H1 (cell line): ENCODE measurements at regions not wholly inside any gene's neighbourhood (a gene's known extent, or its start where the extent isn't known, plus 50 kb on each side); places are given as distances from the start of the nearest gene placed in this dataset.

Source experiments
- CTCF ChIA-PET: fragments of 300-600 bp; sonication (Branson Sonifier 250); formaldehyde crosslinking; loops from one replicate; lab custom pipeline; 2021; ENCODE audit not compliant: partially characterized antibody; lab: Charles Lee
- POLR2A ChIA-PET: fragments of 300-600 bp; sonication (Branson Sonifier 250); formaldehyde crosslinking; loops from one replicate; lab custom pipeline; 2021; ENCODE audit warnings: inconsistent platforms; ENCODE audit not compliant: partially characterized antibody; lab: Charles Lee
- DNase-seq, 2 experiments: peaks; one replicate each; pipeline versions ENCODE4 v3.0.0 to v3.0.0-alpha.2; 2010 to 2022; ENCODE audit warnings: low spot score in 2 of 2, low read depth in 1 of 2, mixed read lengths in 1 of 2
- FAIRE-seq: peaks from 2 replicates; lab custom pipeline; 2011; peaks lifted over from hg19 to GRCh38; lab: Jason Lieb, UNC
- H2AFZ ChIP-seq: 2 replicates; pipeline ENCODE4 v1.8.1; 2012; ENCODE audit warnings: low read length, inconsistent platforms
- H2AK5ac ChIP-seq: 2 replicates; pipeline ENCODE4 v1.6.1; 2013; ENCODE audit warnings: low read depth, low read length
- H2BK120ac ChIP-seq: replicated peaks from 2 replicates; pipeline ENCODE3; 2013; ENCODE audit warnings: low read depth, low read length, inconsistent platforms
- H2BK12ac ChIP-seq: 2 replicates; pipeline ENCODE4 v1.6.1; 2013; ENCODE audit warnings: low read depth, low read length
- H2BK15ac ChIP-seq: 2 replicates; pipeline ENCODE4 v1.6.1; 2013; ENCODE audit warnings: low read length
- H2BK20ac ChIP-seq: 2 replicates; pipeline ENCODE4 v1.6.1; 2013; ENCODE audit warnings: low read length
- H2BK5ac ChIP-seq: 2 replicates; pipeline ENCODE4 v1.6.1; 2013; ENCODE audit warnings: low read depth, low read length
- H3K14ac ChIP-seq: 2 replicates; pipeline ENCODE4 v1.6.1; 2013; ENCODE audit warnings: inconsistent platforms; ENCODE audit not compliant: insufficient read length
- H3K18ac ChIP-seq: 2 replicates; pipeline ENCODE4 v1.6.1; 2013; ENCODE audit warnings: low read length; ENCODE audit errors: extremely low read depth
- H3K23ac ChIP-seq: 2 replicates; pipeline ENCODE4 v1.6.1; 2013; ENCODE audit warnings: inconsistent platforms; ENCODE audit not compliant: insufficient read length
- H3K23me2 ChIP-seq: 2 replicates; pipeline ENCODE4 v1.6.1; 2013; ENCODE audit warnings: low read depth, low read length
- H3K27ac ChIP-seq: 2 replicates; pipeline ENCODE4 v1.6.1; 2011; ENCODE audit warnings: low read depth, low read length, inconsistent platforms
- H3K27me3 ChIP-seq, 4 experiments: replicated peaks in 1 of 4; 1 replicate in 1 of 4; 2 replicates in 3 of 4; pipeline versions ENCODE4 v1.6.1 to v1.8.1; 2011 to 2013; ENCODE audit warnings: low read length in 3 of 4, mild to moderate bottlenecking in 3 of 4, inconsistent platforms in 2 of 4, mixed read lengths in 2 of 4, moderate library complexity in 1 of 4; ENCODE audit not compliant: control insufficient read depth in 3 of 4, insufficient read depth in 3 of 4; ENCODE audit errors: extremely low read depth in 1 of 4
- H3K36me3 ChIP-seq, 4 experiments: 2 replicates each; pipeline versions ENCODE4 v1.6.1 to v1.8.1; 2011 to 2013; ENCODE audit warnings: mild to moderate bottlenecking in 4 of 4, low read length in 3 of 4, moderate library complexity in 2 of 4, control low read depth in 1 of 4, inconsistent platforms in 1 of 4; ENCODE audit not compliant: insufficient read depth in 4 of 4, control insufficient read depth in 2 of 4
- H3K4ac ChIP-seq: replicated peaks from 2 replicates; pipeline ENCODE3; 2013; ENCODE audit warnings: low read length, low read depth, mixed read lengths, inconsistent platforms; ENCODE audit not compliant: insufficient read length
- H3K4me1 ChIP-seq, 4 experiments: replicated peaks in 1 of 4; 1 replicate in 1 of 4; 2 replicates in 3 of 4; pipeline versions ENCODE4 v1.6.1 to v1.8.1; 2011 to 2013; ENCODE audit warnings: low read length in 3 of 4, inconsistent platforms in 2 of 4, mixed read lengths in 1 of 4; ENCODE audit not compliant: insufficient read depth in 4 of 4, control insufficient read depth in 3 of 4
- H3K4me2 ChIP-seq, 2 experiments: 2 replicates each; pipeline versions ENCODE4 v1.6.1 to v1.8.1; 2011 to 2013; ENCODE audit warnings: low read depth in 2 of 2, low read length in 2 of 2, control low read depth in 1 of 2, inconsistent platforms in 1 of 2, mild to moderate bottlenecking in 1 of 2; ENCODE audit not compliant: insufficient read depth in 1 of 2
- H3K4me3 ChIP-seq, 4 experiments: fragments of 200-600, 300-600 bp in 1 of 4; sonication (generic), shearing (Covaris generic), sonication (Bioruptor Twin) in 1 of 4; 2 replicates each; pipeline versions ENCODE4 v1.5.1 to v1.8.1; 2011 to 2016; ENCODE audit warnings: low read length in 4 of 4, low read depth in 3 of 4, control low read depth in 2 of 4, inconsistent platforms in 2 of 4, mild to moderate bottlenecking in 2 of 4, mixed read lengths in 1 of 4, moderate library complexity in 1 of 4; ENCODE audit not compliant: insufficient read depth in 2 of 4; ENCODE audit errors: extremely low read depth in 1 of 4
- H3K56ac ChIP-seq: replicated peaks from 2 replicates; pipeline ENCODE3; 2013; ENCODE audit warnings: low read depth, mild to moderate bottlenecking, mixed read lengths, low read length, inconsistent platforms; ENCODE audit not compliant: insufficient read length
- H3K79me1 ChIP-seq: 2 replicates; pipeline ENCODE4 v1.6.1; 2013; ENCODE audit warnings: low read depth, low read length, control low read depth
- H3K79me2 ChIP-seq, 2 experiments: 2 replicates each; pipeline versions ENCODE4 v1.6.1 to v1.8.1; 2012 to 2013; ENCODE audit warnings: low read length in 2 of 2, mild to moderate bottlenecking in 2 of 2, inconsistent platforms in 1 of 2; ENCODE audit not compliant: insufficient read depth in 2 of 2, control insufficient read depth in 1 of 2
- H3K9ac ChIP-seq, 4 experiments: replicated peaks in 1 of 4; 1 replicate in 1 of 4; 2 replicates in 3 of 4; pipeline versions ENCODE4 v1.6.1 to v1.8.1; 2011 to 2013; ENCODE audit warnings: low read depth in 3 of 4, low read length in 3 of 4, control low read depth in 2 of 4, mild to moderate bottlenecking in 2 of 4, moderate library complexity in 2 of 4, inconsistent platforms in 1 of 4; ENCODE audit errors: extremely low read depth in 1 of 4
- H3K9me3 ChIP-seq, 2 experiments: 2 replicates each; pipeline versions ENCODE4 v1.6.1 to v1.8.1; 2012 to 2013; ENCODE audit warnings: mild to moderate bottlenecking in 2 of 2, moderate library complexity in 2 of 2, control low read depth in 1 of 2, inconsistent platforms in 1 of 2, low read depth in 1 of 2, low read length in 1 of 2, mixed read lengths in 1 of 2; ENCODE audit not compliant: insufficient read depth in 2 of 2
- H4K20me1 ChIP-seq, 2 experiments: replicated peaks in 1 of 2; 2 replicates each; pipeline versions ENCODE3 to v1.8.1; 2011 to 2013; ENCODE audit warnings: inconsistent platforms in 2 of 2, low read length in 2 of 2, mild to moderate bottlenecking in 1 of 2; ENCODE audit not compliant: insufficient read depth in 2 of 2, control insufficient read depth in 1 of 2
- H4K5ac ChIP-seq: 2 replicates; pipeline ENCODE4 v1.6.1; 2013; ENCODE audit warnings: low read length, low read depth, mixed read lengths, inconsistent platforms; ENCODE audit not compliant: insufficient read length
- H4K8ac ChIP-seq: 2 replicates; pipeline ENCODE4 v1.8.0; 2013; ENCODE audit warnings: mild to moderate bottlenecking, moderate library complexity, low read length, inconsistent platforms; ENCODE audit not compliant: insufficient read depth; ENCODE audit errors: extremely low read depth
- H4K91ac ChIP-seq: replicated peaks from 2 replicates; pipeline ENCODE3; 2013; ENCODE audit warnings: low read length, mixed read lengths, inconsistent platforms; ENCODE audit not compliant: insufficient read length
- CBX5 ChIP-seq: fragments of 300-800, 300-1000 bp; sonication (generic); IDR thresholded peaks from 2 replicates; pipeline ENCODE4 v1.7.1; 2016; ENCODE audit warnings: antibody characterized with exemption, low read length, low read depth
- CTBP2 ChIP-seq: IDR thresholded peaks from 2 replicates; pipeline ENCODE4 v1.7.0; 2011; ENCODE audit warnings: borderline replicate concordance, mild to moderate bottlenecking, moderate library complexity, mixed read lengths, low read length; ENCODE audit not compliant: insufficient read depth, insufficient read length
- KDM1A ChIP-seq: fragments of 200-600, 300-600 bp; sonication (generic); IDR thresholded peaks from 2 replicates; pipeline ENCODE4 v1.7.1; 2016; ENCODE audit warnings: mild to moderate bottlenecking, low read length, borderline replicate concordance
- MAX ChIP-seq: IDR thresholded peaks from 2 replicates; pipeline ENCODE4 v1.6.1; 2012; ENCODE audit warnings: inconsistent platforms
- NRF1 ChIP-seq: IDR thresholded peaks from 2 replicates; pipeline ENCODE4 v1.6.1; 2011; ENCODE audit warnings: mild to moderate bottlenecking, low read depth, low read length, improper control_type of control experiment
- POLR2AphosphoS5 ChIP-seq: IDR thresholded peaks from 2 replicates; pipeline ENCODE4 v1.6.1; 2011; ENCODE audit warnings: low read depth, low read length
- RAD21 ChIP-seq, 2 experiments: IDR thresholded peaks in 1 of 2; conservative IDR thresholded peaks in 1 of 2; 2 replicates each; pipeline ENCODE4 v1.6.1; 2011; ENCODE audit warnings: low read depth in 2 of 2, low read length in 2 of 2, improper control_type of control experiment in 1 of 2, inconsistent platforms in 1 of 2, mild to moderate bottlenecking in 1 of 2, moderate library complexity in 1 of 2
- SIX5 ChIP-seq: IDR thresholded peaks from 2 replicates; pipeline ENCODE4 v1.6.1; 2011; ENCODE audit warnings: mild to moderate bottlenecking, low read depth, low read length
- TCF12 ChIP-seq: IDR thresholded peaks from 2 replicates; pipeline ENCODE4 v1.6.1; 2011; ENCODE audit warnings: low read depth, mild to moderate bottlenecking, low read length
- ZNF274 ChIP-seq: IDR thresholded peaks from 2 replicates; pipeline ENCODE4 v1.7.0; 2012; ENCODE audit warnings: low read length, borderline replicate concordance; ENCODE audit errors: extremely low read depth
- WGBS, 2 experiments: shearing (Covaris generic) in 1 of 2; methylation state at CpG; one replicate each; pipeline versions ENCODE4 v1.1.6 to v1.1.7; 2013 to 2015; ENCODE audit warnings: low lambda C conversion rate in 2 of 2, mixed read lengths in 2 of 2, inconsistent platforms in 1 of 2, low coverage in 1 of 2, missing lambda C conversion rate in 1 of 2; ENCODE audit not compliant: insufficient replicate concordance in 2 of 2, insufficient coverage in 1 of 2, insufficient read length in 1 of 2; ENCODE audit errors: extremely low coverage in 1 of 2, missing lambda C conversion rate in 1 of 2; 5-methylcytosine and 5-hydroxymethylcytosine counted together
- TF ChIP-seq, protein P1 (sequence below), 3 experiments: IDR thresholded peaks; 1 replicate in 2 of 3; 2 replicates in 1 of 3; pipeline versions ENCODE4 v1.5.1 to v1.6.1; 2011; ENCODE audit warnings: low read length in 3 of 3, mild to moderate bottlenecking in 3 of 3, inconsistent platforms in 2 of 3, low read depth in 1 of 3, moderate library complexity in 1 of 3; ENCODE audit not compliant: insufficient read depth in 1 of 3; ENCODE audit errors: control extremely low read depth in 1 of 3

DNA sequence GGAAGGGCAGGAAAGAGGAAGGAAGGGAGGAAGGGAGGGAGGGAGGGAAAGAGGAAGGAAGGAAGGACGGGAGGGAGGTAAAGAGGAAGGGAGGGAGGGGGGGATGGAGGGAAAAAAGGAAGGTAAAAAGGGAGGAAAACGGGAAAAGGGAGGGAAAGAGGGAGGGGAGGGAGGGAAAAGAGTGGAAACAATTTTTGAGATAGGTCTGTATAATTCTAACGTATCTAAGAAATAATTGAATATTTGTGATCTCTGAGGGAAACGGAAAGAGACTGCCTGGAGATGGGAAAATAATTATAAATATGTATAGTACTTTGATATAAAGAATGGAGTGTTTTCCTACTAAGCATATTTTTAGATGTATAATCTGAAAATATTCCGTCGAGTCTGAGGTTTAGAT lies 158.2 kb upstream of the FOXK1 start:
- no peak overlapping the region for H4K91ac ChIP-seq
- FAIRE-seq: no peak
- TF ChIP-seq RAD21 (IDR thresholded peaks at IDR 0.05 in 1 of 2, conservative IDR thresholded peaks at IDR 0.05 in 1 of 2; ENCODE audit: low read depth in 2 of 2, low read length in 2 of 2) (no peak), KDM1A (no peak), ZNF274 (no peak), POLR2AphosphoS5 (no peak), MAX (no peak), CBX5 (no peak), CTBP2 (no peak), SIX5 (no peak), NRF1 (no peak), TCF12 (no peak)
- TF ChIP-seq, protein P1, sequence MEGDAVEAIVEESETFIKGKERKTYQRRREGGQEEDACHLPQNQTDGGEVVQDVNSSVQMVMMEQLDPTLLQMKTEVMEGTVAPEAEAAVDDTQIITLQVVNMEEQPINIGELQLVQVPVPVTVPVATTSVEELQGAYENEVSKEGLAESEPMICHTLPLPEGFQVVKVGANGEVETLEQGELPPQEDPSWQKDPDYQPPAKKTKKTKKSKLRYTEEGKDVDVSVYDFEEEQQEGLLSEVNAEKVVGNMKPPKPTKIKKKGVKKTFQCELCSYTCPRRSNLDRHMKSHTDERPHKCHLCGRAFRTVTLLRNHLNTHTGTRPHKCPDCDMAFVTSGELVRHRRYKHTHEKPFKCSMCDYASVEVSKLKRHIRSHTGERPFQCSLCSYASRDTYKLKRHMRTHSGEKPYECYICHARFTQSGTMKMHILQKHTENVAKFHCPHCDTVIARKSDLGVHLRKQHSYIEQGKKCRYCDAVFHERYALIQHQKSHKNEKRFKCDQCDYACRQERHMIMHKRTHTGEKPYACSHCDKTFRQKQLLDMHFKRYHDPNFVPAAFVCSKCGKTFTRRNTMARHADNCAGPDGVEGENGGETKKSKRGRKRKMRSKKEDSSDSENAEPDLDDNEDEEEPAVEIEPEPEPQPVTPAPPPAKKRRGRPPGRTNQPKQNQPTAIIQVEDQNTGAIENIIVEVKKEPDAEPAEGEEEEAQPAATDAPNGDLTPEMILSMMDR (IDR thresholded peaks at IDR 0.05; ENCODE audit: control extremely low read depth in 1 of 3, insufficient read depth in 1 of 3, low read depth in 1 of 3, low read length in 3 of 3): no peak
- TF ChIP-seq, all 59 proteins: peak for 0
- Histone ChIP-seq H3K27me3 (no peaks in the 10 kb centered on the region), H3K4ac (no peak overlapping the region), H2AK5ac (no peak overlapping the region), H3K4me3 (no peak overlapping the region), H2BK120ac (no peak overlapping the region), H3K23me2 (no peaks in the 10 kb centered on the region; the same call in 1 of the 2 replicates), H3K27ac (no peak overlapping the region), H2BK12ac (no peak overlapping the region), H3K9ac (no peak overlapping the region), H2BK15ac (no peak overlapping the region), H3K9me3 (peaks cover 5 to 36% of the 10 kb centered on the region in 2 experiments; a peak in 2 of 4 replicates), H4K8ac (no peak overlapping the region), H3K79me2 (no peaks in the 10 kb centered on the region), H3K23ac (no peak overlapping the region), H2BK5ac (no peak overlapping the region), H3K18ac (no peak overlapping the region), H3K56ac (no peak overlapping the region), H4K20me1 (no peaks in the 10 kb centered on the region), H3K14ac (no peak overlapping the region), H2AFZ (no peak overlapping the region), H4K5ac (no peak overlapping the region), H3K4me1 (no peaks in the 10 kb centered on the region), H3K79me1 (no peaks in the 10 kb centered on the region), H3K36me3 (no peaks in the 10 kb centered on the region), H3K4me2 (no peak overlapping the region), H2BK20ac (no peak overlapping the region)
- ChIA-PET CTCF (interaction anchor here (0.6 to 0.8 kb wide), 2 partner anchors 29 to 70 kb away, joined by 3 to 5 read pairs; no protein-coding TSS in a partner anchor), POLR2A (no interaction called here)
- WGBS, 2 experiments: 69 to 94% methylated on average over 2 to 5 of the region's 6 CpGs
- DNase-seq: no peak
